Motor neuron (in vitro differentiated cells): ENCODE measurements at regions not wholly inside any gene's neighbourhood (a gene's known extent, or its start where the extent isn't known, plus 50 kb on each side); places are given as distances from the start of the nearest gene placed in this dataset.

ENCODE experiments used
- ATAC-seq, 8 experiments: fragments of 200-7000 bp; cut with Tn5 transposase; replicated peaks in 6 of 8; 2 replicates each; pipeline ENCODE4 v1.8.0; 2021; ENCODE audit warnings: mild to moderate bottlenecking in 8 of 8, moderate library complexity in 8 of 8
- H3K27ac ChIP-seq, 2 donors: fragments of 250-450 bp; sonication (Bioruptor Pico); 2 replicates each; pipeline ENCODE4 v1.9.0; 2021; ENCODE audit warnings: antibody characterized with exemption in 2 of 2, mild to moderate bottlenecking in 2 of 2, moderate library complexity in 1 of 2
- H3K4me1 ChIP-seq, 2 donors: fragments of 250-450 bp; sonication (Bioruptor Pico); replicated peaks in 1 of 2; 2 replicates each; pipeline ENCODE4 v1.6.1; 2021; ENCODE audit warnings: antibody characterized with exemption in 2 of 2, mild to moderate bottlenecking in 2 of 2, moderate library complexity in 1 of 2
- H3K4me3 ChIP-seq, 5 donors: fragments of 250-450 bp; sonication (Bioruptor Pico); 2 replicates each; pipeline ENCODE4 v1.9.0; 2021; ENCODE audit warnings: antibody characterized with exemption in 5 of 5, mild to moderate bottlenecking in 5 of 5, moderate library complexity in 4 of 5
- WGBS, 10 experiments: fragments of 450-650 bp; shearing (Covaris generic); methylation state at CpG; one replicate each; pipeline ENCODE4 v1.0.0; 2022; 5-methylcytosine and 5-hydroxymethylcytosine counted together
- in situ Hi-C, 9 experiments: fragments of 400-800 bp; cut with MboI; loops; one replicate each; pipeline ENCODE4 v1.15.0; 2021; ENCODE audit warnings: low sequenced_read_pairs in 9 of 9, low pct_unique_long_range_greater_than_20kb in 2 of 9; ENCODE audit not compliant: unreplicated experiment in 9 of 9

- in situ Hi-C loops, result no loop called here
- Histone ChIP-seq H3K4me3 (no peak overlapping the region), H3K27ac (no peak overlapping the region), H3K4me1 (peaks cover 0 to 2% of the 10 kb centered on the region in 2 donors)
- peak in 3 of 8 experiments; percentile 38 to 74 (median 63) for ATAC-seq
- 86 to 100% (median 100%) methylated on average over 1 to 3 of the region's 4 CpGs; no CpG with 5 or more reads in 1 of the 10 experiments for whole genome bisulfite sequencing, 10 experiments
Observed at GRCh38 chr5:96227957-96228356, 205.1 kb downstream of the PCSK1 start.

DNA sequence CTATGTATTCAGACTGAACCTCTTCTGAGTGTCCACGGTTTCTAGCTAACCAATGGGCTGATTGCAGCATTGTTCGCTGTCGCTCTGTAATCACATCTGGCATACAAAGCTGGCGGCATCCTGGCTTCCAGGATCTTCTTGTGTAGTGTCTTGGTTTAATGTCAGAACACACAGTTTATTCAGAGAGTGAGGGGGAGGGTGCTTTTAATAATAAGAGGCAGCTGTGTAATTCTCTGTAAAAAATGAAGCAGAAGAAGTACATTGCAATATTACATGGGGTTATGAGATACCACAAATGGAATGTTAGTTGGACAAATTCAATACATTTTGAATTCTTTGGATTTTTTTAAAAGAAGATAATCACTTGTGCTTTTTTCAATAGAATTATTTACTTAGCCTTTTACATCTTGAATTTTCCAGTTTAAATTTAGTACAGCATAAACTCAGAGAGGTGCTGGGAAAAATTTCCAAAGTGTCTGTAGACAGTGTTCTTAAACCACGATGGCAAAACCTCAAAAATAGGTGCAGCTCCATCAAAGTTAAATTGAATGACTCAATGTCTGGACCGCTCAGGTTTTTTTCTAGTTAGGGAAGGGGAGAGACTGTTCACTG lies 206.0 kb downstream of the PCSK1 start:
- H3K4me1 ChIP-seq, result peaks cover 0 to 2% of the 10 kb centered on the region in 2 donors
- peak in 5 of 8 experiments; percentile 37 to 73 (median 63) for ATAC-seq
- in situ Hi-C loops, result no loop called here
- no peak overlapping the region for H3K27ac ChIP-seq
- no peak overlapping the region for H3K4me3 ChIP-seq
- 7 to 99% (median 75%) methylated on average over 2 to 6 of the region's 6 CpGs; no CpG with 5 or more reads in 1 of the 10 experiments for WGBS, 10 experiments

DNA sequence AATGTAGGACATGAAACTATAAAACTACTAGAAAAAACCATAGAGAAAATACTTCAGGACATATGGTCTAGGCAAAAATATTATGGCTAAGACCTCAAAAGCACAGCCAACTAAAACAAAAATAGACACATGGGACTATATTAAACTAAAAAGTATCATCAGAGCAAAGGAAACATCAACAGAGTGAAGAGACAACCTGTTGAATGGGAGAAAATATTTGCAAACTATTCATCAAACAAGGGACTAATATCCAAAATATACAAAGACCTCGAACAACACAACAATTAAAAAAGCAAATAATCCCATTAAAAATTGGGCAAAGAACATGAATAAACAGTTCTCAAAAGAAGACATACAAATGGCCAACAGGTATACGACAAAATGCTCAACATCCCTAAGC lies 210.9 kb downstream of the PCSK1 start:
- Histone ChIP-seq H3K27ac (no peak overlapping the region), H3K4me3 (no peak overlapping the region), H3K4me1 (peaks cover 0 to 7% of the 10 kb centered on the region in 2 donors)
- no peak for ATAC-seq
- in situ Hi-C loops, result loop anchor here in 1 of 9 experiments (25.0 kb wide), 1 partner anchor 360 kb away; no protein-coding TSS in a partner anchor
- 65 to 100% (median 91%) methylated on average over 2 of the region's 2 CpGs; no CpG with 5 or more reads in 1 of the 10 experiments for WGBS, 10 experiments

DNA sequence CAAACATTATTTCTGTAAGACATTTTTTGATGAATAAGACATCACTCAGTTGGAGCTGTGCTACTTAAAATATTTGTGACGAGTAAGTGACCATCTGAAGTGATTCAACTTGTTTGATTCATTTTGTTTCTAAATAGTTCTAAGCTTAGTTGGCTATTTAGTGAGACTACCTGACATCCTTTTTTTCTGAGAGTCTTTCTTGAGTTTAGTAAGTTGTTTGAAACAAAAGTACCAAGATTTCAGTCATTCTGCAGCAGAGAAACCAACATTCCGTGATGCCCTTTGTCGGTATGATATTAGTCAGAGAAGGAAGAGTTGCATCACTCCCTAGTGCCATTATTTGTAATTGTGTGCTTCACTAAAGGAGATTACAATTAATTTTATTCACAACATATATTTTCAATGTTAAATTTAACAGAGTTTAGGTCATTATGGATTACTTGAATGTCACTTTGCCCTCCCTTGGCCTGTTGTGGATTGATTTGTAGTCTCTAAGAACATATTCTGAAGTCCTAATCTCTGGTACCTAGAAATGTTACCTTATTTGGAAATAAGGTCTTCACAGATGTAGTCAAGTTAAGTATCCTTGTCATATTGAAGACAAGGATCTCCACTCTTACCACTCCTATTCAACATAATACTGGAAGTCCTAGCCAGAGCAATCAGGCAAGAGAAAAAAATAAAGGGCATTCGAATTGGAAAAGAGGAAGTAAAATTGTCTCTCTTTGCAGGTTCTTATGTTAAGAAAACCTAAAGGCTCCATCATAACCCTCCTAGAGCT lies 212.2 kb downstream of the PCSK1 start:
- Histone ChIP-seq H3K4me1 (peaks cover 0 to 7% of the 10 kb centered on the region in 2 donors), H3K4me3 (no peak overlapping the region), H3K27ac (no peak overlapping the region)
- in situ Hi-C loops, result loop anchor here in 1 of 9 experiments (25.0 kb wide), 1 partner anchor 358 kb away; no protein-coding TSS in a partner anchor
- ATAC-seq, result peak in 2 of 8 experiments; percentile 16 to 37
- 25 to 100% (median 87%) methylated on average over 2 to 4 of the region's 4 CpGs for WGBS, 10 experiments

- 20 to 57% (median 47%) methylated on average over 2 to 4 of the region's 4 CpGs; no CpG with 5 or more reads in 2 of the 10 experiments for WGBS, 10 experiments
- H3K4me1 ChIP-seq, result peaks cover 0 to 7% of the 10 kb centered on the region in 2 donors
- H3K27ac ChIP-seq, result no peak overlapping the region
- in situ Hi-C loops, result loop anchor here in 1 of 9 experiments (25.0 kb wide), 1 partner anchor 357 kb away; no protein-coding TSS in a partner anchor
- no peak overlapping the region for H3K4me3 ChIP-seq
- peak; percentile 30 to 99 (median 50) for ATAC-seq
Observed at GRCh38 chr5:96219580-96220281, 213.3 kb downstream of the PCSK1 start.

DNA sequence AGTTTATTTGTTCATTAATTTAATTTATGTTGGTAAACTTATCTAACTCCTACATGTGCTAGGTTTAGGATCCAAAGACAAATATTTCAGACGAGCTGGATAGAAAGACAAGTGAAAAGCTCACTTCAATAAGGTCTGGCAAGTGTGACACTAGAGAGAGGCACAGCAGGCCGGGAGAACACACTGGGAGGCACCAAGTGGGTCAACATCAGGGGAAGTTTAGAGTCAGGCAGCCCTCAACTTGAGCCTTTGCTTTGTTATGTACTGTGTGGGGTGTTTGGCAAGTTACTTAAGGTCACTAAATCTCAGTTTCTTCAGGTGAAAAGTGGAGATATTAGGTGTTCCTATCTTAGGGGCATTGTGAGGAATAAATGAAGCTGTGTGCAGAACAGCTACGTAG lies 214.4 kb downstream of the PCSK1 start:
- H3K27ac ChIP-seq, result no peak overlapping the region
- in situ Hi-C loops, result loop anchor here in 1 of 9 experiments (25.0 kb wide), 1 partner anchor 356 kb away; no protein-coding TSS in a partner anchor
- ATAC-seq, result no peak
- H3K4me1 ChIP-seq, result peaks cover 0 to 7% of the 10 kb centered on the region in 2 donors
- WGBS, 10 experiments, result 78 to 100% (median 83%) methylated on average over 1 to 3 of the region's 3 CpGs; no CpG with 5 or more reads in 3 of the 10 experiments
- no peak overlapping the region for H3K4me3 ChIP-seq

DNA sequence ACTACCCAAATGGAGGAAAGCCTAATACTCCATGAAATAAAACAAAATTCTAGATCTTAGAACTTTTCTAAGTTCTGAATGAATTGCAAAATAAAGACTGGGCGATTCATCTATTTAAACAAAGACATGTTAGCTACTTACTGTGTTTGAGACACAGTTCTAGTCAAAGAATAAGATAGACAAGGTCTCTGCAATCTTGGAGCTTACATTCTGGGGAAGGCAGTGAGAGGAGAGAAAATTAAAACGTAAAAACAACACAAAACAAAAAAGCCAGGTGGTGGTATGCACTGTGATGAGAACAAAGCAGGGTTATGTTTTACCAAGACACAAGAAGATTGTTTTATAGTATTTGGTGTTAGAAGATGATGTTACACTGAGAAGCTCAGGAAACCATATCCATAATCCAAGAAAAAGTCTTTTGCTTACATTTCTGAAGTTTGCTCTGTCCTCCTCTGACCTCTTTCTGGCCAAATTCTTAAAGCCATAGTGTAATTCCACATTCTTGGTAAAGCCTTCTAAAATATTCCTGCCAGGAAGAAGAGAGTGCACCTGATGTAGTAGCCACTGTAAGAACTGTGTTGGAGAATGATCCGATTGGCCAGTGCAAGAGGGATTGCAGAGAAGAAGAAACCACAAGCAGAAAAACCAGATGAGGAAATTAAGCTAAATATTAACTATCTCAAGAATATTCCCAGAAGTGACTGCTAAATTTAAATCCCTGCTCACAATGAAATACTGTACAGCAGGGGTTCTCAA lies 218.4 kb downstream of the PCSK1 start:
- WGBS, 10 experiments, result 43 to 100% (median 82%) methylated on average over 1 to 3 of the region's 3 CpGs
- peaks cover 0 to 2% of the 10 kb centered on the region in 2 donors for H3K4me1 ChIP-seq
- ATAC-seq, result no peak
- no peak overlapping the region for H3K27ac ChIP-seq
- in situ Hi-C loops, result loop anchor here in 1 of 9 experiments (25.0 kb wide), 1 partner anchor 352 kb away; no protein-coding TSS in a partner anchor
- H3K4me3 ChIP-seq, result no peak overlapping the region

GRCh38 chr5:96209829-96210228 lies 223.2 kb downstream of the PCSK1 start:
- WGBS, 10 experiments, result 27 to 100% (median 86%) methylated on average over 1 of the region's 1 CpG; no CpG with 5 or more reads in 1 of the 10 experiments
- in situ Hi-C loops, result loop anchor here in 1 of 9 experiments (25.0 kb wide), 1 partner anchor 348 kb away; no protein-coding TSS in a partner anchor
- peak in 3 of 8 experiments; percentile 65 to 98 (median 82) for ATAC-seq
- Histone ChIP-seq H3K4me1 (no peaks in the 10 kb centered on the region), H3K27ac (no peak overlapping the region), H3K4me3 (no peak overlapping the region)

- Histone ChIP-seq H3K27ac (no peak overlapping the region), H3K4me1 (no peaks in the 10 kb centered on the region), H3K4me3 (no peak overlapping the region)
- in situ Hi-C loops, result loop anchor here in 1 of 9 experiments (25.0 kb wide), 1 partner anchor 345 kb away; no protein-coding TSS in a partner anchor
- ATAC-seq, result no peak
Observed at GRCh38 chr5:96207420-96207819, 225.6 kb downstream of the PCSK1 start.

DNA sequence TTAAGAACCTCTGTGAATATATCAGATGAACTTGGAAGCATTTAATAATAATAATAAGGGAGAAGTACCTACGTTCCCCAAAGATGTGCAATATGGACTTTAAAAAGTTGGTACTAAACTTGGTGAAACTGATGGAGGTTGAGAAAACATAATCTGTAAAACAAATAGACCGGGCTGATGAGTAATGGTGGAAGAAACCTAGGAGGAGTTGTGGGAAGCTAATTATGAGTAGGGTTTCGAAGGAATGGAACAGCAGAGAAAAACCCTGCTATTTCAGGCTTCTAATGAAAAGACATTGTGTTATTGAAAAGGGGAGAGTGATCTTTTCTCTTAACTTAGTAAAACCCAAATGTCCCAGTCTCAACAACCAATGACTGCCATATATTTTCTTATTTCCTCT lies 229.3 kb downstream of the PCSK1 start:
- in situ Hi-C loops, result loop anchor here in 1 of 9 experiments (25.0 kb wide), 1 partner anchor 341 kb away; no protein-coding TSS in a partner anchor
- H3K27ac ChIP-seq, result no peak overlapping the region
- H3K4me3 ChIP-seq, result no peak overlapping the region
- WGBS, 10 experiments, result 18 to 79% (median 56%) methylated on average over 2 to 3 of the region's 3 CpGs; no CpG with 5 or more reads in 1 of the 10 experiments
- ATAC-seq, result no peak
- H3K4me1 ChIP-seq, result peaks cover 0 to 5% of the 10 kb centered on the region in 2 donors

- 50 to 100% (median 84%) methylated on average over 1 to 3 of the region's 3 CpGs; no CpG with 5 or more reads in 2 of the 10 experiments for WGBS, 10 experiments
- ATAC-seq, result no peak
- in situ Hi-C loops, result loop anchor here in 1 of 9 experiments (25.0 kb wide), 1 partner anchor 339 kb away; no protein-coding TSS in a partner anchor
- Histone ChIP-seq H3K4me3 (no peak overlapping the region), H3K4me1 (peaks cover 0 to 5% of the 10 kb centered on the region in 2 donors), H3K27ac (no peak overlapping the region)
Observed at GRCh38 chr5:96201503-96201902, 231.5 kb downstream of the PCSK1 start.

- Histone ChIP-seq H3K4me1 (peaks cover 0 to 5% of the 10 kb centered on the region in 2 donors), H3K27ac (no peak overlapping the region), H3K4me3 (no peak overlapping the region)
- 0 to 90% (median 75%) methylated on average over 1 of the region's 1 CpG; no CpG with 5 or more reads in 1 of the 10 experiments for WGBS, 10 experiments
- ATAC-seq, result no peak
- in situ Hi-C loops, result loop anchor here in 1 of 9 experiments (25.0 kb wide), 1 partner anchor 338 kb away; no protein-coding TSS in a partner anchor
Observed at GRCh38 chr5:96200641-96201040, 232.4 kb downstream of the PCSK1 start.
